ENCODE measurements at regions not wholly inside any gene's neighbourhood (a gene's known extent, or its start where the extent isn't known, plus 50 kb on each side); places are given as distances from the start of the nearest gene placed in this dataset.

DNA sequence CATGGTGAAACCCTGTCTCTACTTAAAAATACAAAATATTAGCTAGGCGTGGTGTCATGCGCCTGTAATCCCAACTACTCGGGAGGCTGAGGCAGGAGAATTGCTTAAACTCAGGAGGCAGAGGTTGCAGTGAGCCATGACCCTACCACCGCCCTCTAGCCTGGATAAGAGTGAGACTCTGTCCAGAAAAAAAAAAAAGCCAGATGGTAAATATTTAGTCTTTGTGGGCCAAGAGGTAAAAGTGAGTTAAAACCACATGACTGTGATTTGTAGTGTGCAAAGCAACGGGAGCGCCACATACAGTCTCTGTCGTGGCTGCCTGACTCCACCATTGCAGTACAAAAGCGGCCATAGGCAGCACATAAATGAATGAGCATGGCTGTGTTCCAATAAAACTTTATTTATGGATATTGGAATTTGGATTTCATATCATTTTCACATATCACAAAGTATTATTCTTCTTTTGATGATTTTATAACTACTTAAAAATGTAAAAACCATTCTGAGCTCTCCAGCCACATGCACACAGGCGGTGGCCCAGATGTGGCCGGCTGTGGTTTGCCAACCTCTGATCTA lies 51.8 kb upstream of the CASZ1 start:
- intact Hi-C loops (cut with micrococcal nuclease), result no loop called here
- Mint-ChIP-seq H3K9me3 (peaks cover 8% of the 10 kb centered on the region), H3K4me1 (ENCODE audit: low read depth) (no peaks in the 10 kb centered on the region), H3K27me3 (ENCODE audit: low read depth) (no peaks in the 10 kb centered on the region), H3K4me3 (no peak overlapping the region), H3K27ac (no peak overlapping the region), H3K36me3 (ENCODE audit: low read depth) (peaks cover 2% of the 10 kb centered on the region)
- CTCF ChIA-PET, result no interaction called here
- no peak for DNase-seq

DNA sequence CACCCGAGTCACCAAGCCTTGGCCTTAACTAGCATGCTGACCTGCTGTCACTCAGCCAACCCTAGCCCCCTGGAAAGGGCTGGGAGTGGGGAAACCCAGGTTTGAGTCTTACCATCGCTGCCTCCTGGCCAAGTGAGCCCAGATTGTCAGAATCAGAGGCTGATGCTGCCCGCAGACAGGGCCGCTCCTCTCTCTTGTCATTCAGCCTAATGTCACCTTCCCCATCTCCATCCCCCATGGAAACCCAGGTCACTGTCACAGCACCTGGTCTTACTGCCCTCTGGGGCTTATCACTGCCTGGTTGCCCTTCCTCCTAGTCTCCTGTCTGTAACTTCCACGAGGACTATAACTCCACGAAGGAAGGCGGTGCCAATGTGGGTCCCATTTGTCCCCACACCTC lies 53.6 kb upstream of the CASZ1 start:
- no peaks in the 10 kb centered on the region for H3K27me3 Mint-ChIP-seq (ENCODE audit: low read depth)
- H3K9me3 Mint-ChIP-seq, result no peaks in the 10 kb centered on the region
- no peaks in the 10 kb centered on the region for H3K4me1 Mint-ChIP-seq (ENCODE audit: low read depth)
- intact Hi-C loops (cut with micrococcal nuclease), result no loop called here
- no peak overlapping the region for H3K27ac Mint-ChIP-seq
- no peak for DNase-seq
- no peak overlapping the region for H3K4me3 Mint-ChIP-seq
- CTCF ChIA-PET, result no interaction called here
- H3K36me3 Mint-ChIP-seq (ENCODE audit: low read depth), result no peaks in the 10 kb centered on the region

DNA sequence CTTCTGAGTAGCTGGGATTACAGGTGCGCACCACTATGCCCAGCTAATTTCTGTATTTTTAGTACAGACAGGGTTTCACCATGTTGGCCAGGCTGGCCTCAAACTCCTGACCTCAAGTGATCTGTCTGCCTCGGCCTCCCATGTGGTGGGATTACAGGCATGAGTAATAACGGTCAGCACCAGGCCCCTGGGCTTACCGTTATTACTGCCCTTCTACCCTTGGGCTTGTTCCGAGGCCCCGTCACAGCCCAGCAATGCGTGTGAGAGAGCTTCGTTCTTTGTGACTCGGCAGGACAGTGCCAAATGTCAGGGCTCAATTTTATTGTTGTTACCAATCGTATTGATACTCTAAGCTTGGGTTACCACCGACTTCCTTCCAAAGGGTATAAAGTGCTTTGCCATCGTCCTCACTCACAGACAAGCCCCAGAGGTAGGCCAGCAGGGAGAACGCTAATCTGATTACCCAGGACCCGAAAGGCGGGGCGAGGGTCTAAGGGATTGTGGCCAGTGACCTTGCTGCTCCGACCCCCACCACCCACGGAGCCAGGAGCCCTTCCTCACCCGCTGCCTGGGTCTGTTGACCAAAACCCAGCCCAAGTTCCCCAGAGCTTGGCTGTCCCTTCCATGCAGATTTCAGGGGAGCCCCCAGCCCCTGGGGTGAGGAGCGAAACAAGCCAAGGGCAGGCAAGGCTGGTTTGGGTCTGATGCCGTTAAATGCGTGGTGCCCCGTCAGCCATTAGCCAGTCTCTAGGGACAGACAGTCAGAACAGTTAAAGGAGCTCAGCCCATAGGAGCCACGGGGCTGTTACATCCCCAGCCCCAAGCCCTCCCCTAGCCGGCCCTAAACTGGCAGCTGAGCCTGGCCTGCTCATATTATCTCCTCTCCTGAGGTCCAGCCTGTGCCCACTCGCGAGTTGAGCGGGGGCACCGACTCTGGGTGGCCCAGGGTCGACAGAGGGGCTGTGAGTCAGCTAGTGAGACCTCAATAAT lies 54.9 kb upstream of the CASZ1 start:
- no peak overlapping the region for H3K4me3 Mint-ChIP-seq
- CTCF ChIA-PET, result interaction anchor here (0.6 kb wide), 1 partner anchor 208 kb away, joined by 4 read pairs; no protein-coding TSS in a partner anchor
- H3K27ac Mint-ChIP-seq, result no peak overlapping the region
- no peak for DNase-seq
- no peaks in the 10 kb centered on the region for H3K27me3 Mint-ChIP-seq (ENCODE audit: low read depth)
- intact Hi-C loops (cut with micrococcal nuclease), result no loop called here
- H3K36me3 Mint-ChIP-seq (ENCODE audit: low read depth), result no peaks in the 10 kb centered on the region
- no peaks in the 10 kb centered on the region for H3K9me3 Mint-ChIP-seq
- no peaks in the 10 kb centered on the region for H3K4me1 Mint-ChIP-seq (ENCODE audit: low read depth)

DNA sequence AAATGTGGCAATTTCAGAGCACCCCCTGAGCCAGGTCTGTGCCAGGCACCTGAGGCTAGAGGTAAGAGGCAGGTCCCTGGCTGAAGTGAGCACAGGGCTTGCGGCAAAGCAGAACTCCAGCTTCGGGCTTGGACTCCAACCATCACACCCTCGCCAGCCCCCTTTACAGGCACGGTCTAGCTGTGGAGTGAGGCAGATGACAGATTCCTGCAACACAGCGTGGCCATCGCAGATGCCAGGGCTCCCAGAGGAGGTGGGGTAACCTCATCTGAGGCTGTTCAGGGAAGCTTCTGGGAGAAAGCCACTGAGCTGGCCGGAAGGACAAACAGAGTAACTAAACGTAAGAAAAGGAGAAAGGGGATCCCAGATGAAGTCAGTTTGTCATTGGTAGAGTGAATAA lies 55.6 kb upstream of the CASZ1 start:
- CTCF ChIA-PET, result no interaction called here

DNA sequence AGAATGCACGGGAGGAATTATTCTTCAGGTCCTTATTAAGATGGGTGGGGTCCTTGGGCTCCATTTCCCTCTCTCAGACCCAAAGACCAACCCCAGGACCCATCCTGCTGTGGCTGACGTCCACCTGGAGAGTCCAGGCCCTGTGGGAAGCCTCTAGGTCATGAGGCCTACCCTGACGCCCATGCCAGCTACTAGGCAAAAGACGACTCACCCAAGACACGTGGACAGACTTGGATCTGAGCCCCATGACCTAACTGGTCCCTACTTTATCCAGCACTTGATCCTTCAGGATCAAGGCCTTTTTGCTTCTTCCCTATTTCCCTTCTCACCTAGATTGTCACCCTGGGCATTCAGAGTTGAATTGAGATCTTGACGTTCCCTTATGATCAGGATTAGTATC lies 56.0 kb upstream of the CASZ1 start:
- H3K4me1 Mint-ChIP-seq (ENCODE audit: low read depth), result no peaks in the 10 kb centered on the region
- H3K9me3 Mint-ChIP-seq, result no peaks in the 10 kb centered on the region
- intact Hi-C loops (cut with micrococcal nuclease), result no loop called here
- DNase-seq, result no peak
- H3K27ac Mint-ChIP-seq, result no peak overlapping the region
- no peaks in the 10 kb centered on the region for H3K36me3 Mint-ChIP-seq (ENCODE audit: low read depth)
- CTCF ChIA-PET, result no interaction called here
- H3K4me3 Mint-ChIP-seq, result no peak overlapping the region
- no peaks in the 10 kb centered on the region for H3K27me3 Mint-ChIP-seq (ENCODE audit: low read depth)

More for the DNA sequence above, 55.6 kb upstream of the CASZ1 start:
- intact Hi-C loops (cut with micrococcal nuclease), result no loop called here
- Mint-ChIP-seq H3K4me3 (no peak overlapping the region), H3K36me3 (ENCODE audit: low read depth) (no peaks in the 10 kb centered on the region), H3K27me3 (ENCODE audit: low read depth) (no peaks in the 10 kb centered on the region), H3K4me1 (ENCODE audit: low read depth) (no peaks in the 10 kb centered on the region), H3K9me3 (no peaks in the 10 kb centered on the region), H3K27ac (no peak overlapping the region)
- DNase-seq, result no peak

- CTCF ChIA-PET, result no interaction called here
- Mint-ChIP-seq H3K9me3 (no peaks in the 10 kb centered on the region), H3K36me3 (ENCODE audit: low read depth) (no peaks in the 10 kb centered on the region), H3K4me1 (ENCODE audit: low read depth) (no peaks in the 10 kb centered on the region), H3K4me3 (no peak overlapping the region), H3K27me3 (ENCODE audit: low read depth) (no peaks in the 10 kb centered on the region), H3K27ac (no peak overlapping the region)
- no peak for DNase-seq
- intact Hi-C loops (cut with micrococcal nuclease), result no loop called here
Observed at GRCh38 chr1:10852998-10853520, 56.6 kb upstream of the CASZ1 start.

- CTCF ChIA-PET, result interaction anchor here (0.6 kb wide), 1 partner anchor 567 kb away, joined by 3 read pairs; no protein-coding TSS in a partner anchor
- intact Hi-C loops (cut with micrococcal nuclease), result no loop called here
- Mint-ChIP-seq H3K9me3 (no peaks in the 10 kb centered on the region), H3K36me3 (ENCODE audit: low read depth) (no peaks in the 10 kb centered on the region), H3K27ac (no peak overlapping the region), H3K4me1 (ENCODE audit: low read depth) (no peaks in the 10 kb centered on the region), H3K4me3 (no peak overlapping the region), H3K27me3 (ENCODE audit: low read depth) (no peaks in the 10 kb centered on the region)
- no peak for DNase-seq
Observed at GRCh38 chr1:10853701-10854100, 57.3 kb upstream of the CASZ1 start.

GRCh38 chr1:10854856-10855459 lies 58.5 kb upstream of the CASZ1 start:
- Mint-ChIP-seq H3K36me3 (ENCODE audit: low read depth) (no peaks in the 10 kb centered on the region), H3K4me1 (ENCODE audit: low read depth) (no peaks in the 10 kb centered on the region), H3K27me3 (ENCODE audit: low read depth) (no peaks in the 10 kb centered on the region), H3K4me3 (no peak overlapping the region), H3K9me3 (no peaks in the 10 kb centered on the region), H3K27ac (no peak overlapping the region)
- no peak for DNase-seq
- intact Hi-C loops (cut with micrococcal nuclease), result no loop called here
- CTCF ChIA-PET, result no interaction called here

DNA sequence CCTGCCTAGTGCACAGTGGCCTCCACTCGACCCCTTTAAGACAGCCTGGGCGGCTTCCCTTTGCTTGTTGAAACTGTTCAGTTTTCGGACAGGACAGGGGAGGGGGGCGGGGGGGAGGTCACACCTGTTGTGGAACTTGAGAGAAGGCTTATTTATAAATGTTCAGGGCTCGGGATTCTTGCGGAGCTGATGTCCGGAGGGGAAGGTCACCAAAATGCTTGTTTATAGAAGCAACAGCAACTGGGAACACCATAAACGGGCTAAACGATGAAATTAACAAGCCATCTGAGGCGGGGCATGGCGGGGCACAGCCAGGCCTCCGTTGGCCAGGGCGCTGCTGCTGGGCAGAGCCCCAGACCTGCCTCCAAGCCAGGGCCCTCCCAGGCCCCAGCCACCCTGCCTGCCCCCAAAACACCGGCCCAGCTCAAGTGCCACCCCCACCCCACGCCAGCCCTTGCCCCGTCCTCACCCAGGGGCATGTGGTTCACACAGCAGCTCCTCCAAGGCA lies 59.8 kb upstream of the CASZ1 start:
- no peaks in the 10 kb centered on the region for H3K4me1 Mint-ChIP-seq (ENCODE audit: low read depth)
- H3K9me3 Mint-ChIP-seq, result no peaks in the 10 kb centered on the region
- H3K36me3 Mint-ChIP-seq (ENCODE audit: low read depth), result no peaks in the 10 kb centered on the region
- no peak overlapping the region for H3K4me3 Mint-ChIP-seq
- DNase-seq, result no peak
- H3K27ac Mint-ChIP-seq, result no peak overlapping the region
- H3K27me3 Mint-ChIP-seq (ENCODE audit: low read depth), result peaks cover 2% of the 10 kb centered on the region
- intact Hi-C loops (cut with micrococcal nuclease), result no loop called here
- CTCF ChIA-PET, result no interaction called here

- no peak overlapping the region for H3K4me3 Mint-ChIP-seq
Observed at GRCh38 chr1:10856863-10857598, 60.6 kb upstream of the CASZ1 start.

GRCh38 chr1:10857687-10858086 lies 61.2 kb upstream of the CASZ1 start:
- no peaks in the 10 kb centered on the region for H3K9me3 Mint-ChIP-seq
- CTCF ChIA-PET, result no interaction called here
- no peaks in the 10 kb centered on the region for H3K4me1 Mint-ChIP-seq (ENCODE audit: low read depth)
- peaks cover 4% of the 10 kb centered on the region for H3K27me3 Mint-ChIP-seq (ENCODE audit: low read depth)
- intact Hi-C loops (cut with micrococcal nuclease), result no loop called here
- H3K36me3 Mint-ChIP-seq (ENCODE audit: low read depth), result no peaks in the 10 kb centered on the region
- H3K27ac Mint-ChIP-seq, result no peak overlapping the region
- no peak for DNase-seq
- H3K4me3 Mint-ChIP-seq, result no peak overlapping the region

More at GRCh38 chr1:10856863-10857598, 60.6 kb upstream of the CASZ1 start:
- no peak for DNase-seq
- H3K9me3 Mint-ChIP-seq, result no peaks in the 10 kb centered on the region
- H3K4me1 Mint-ChIP-seq (ENCODE audit: low read depth), result no peaks in the 10 kb centered on the region
- H3K36me3 Mint-ChIP-seq (ENCODE audit: low read depth), result no peaks in the 10 kb centered on the region
- CTCF ChIA-PET, result no interaction called here
- intact Hi-C loops (cut with micrococcal nuclease), result no loop called here
- H3K27me3 Mint-ChIP-seq (ENCODE audit: low read depth), result peaks cover 2% of the 10 kb centered on the region
- no peak overlapping the region for H3K27ac Mint-ChIP-seq

GRCh38 chr1:10860218-10860617 lies 63.8 kb upstream of the CASZ1 start:
- no peak overlapping the region for H3K4me3 Mint-ChIP-seq
- H3K27ac Mint-ChIP-seq, result no peak overlapping the region
- H3K27me3 Mint-ChIP-seq (ENCODE audit: low read depth), result peaks cover 26% of the 10 kb centered on the region
- H3K4me1 Mint-ChIP-seq (ENCODE audit: low read depth), result no peaks in the 10 kb centered on the region
- intact Hi-C loops (cut with micrococcal nuclease), result no loop called here
- CTCF ChIA-PET, result interaction anchor here (1.0 kb wide), 1 partner anchor 15 kb away, joined by 3 read pairs; no protein-coding TSS in a partner anchor
- no peaks in the 10 kb centered on the region for H3K36me3 Mint-ChIP-seq (ENCODE audit: low read depth)
- DNase-seq, result no peak
- no peaks in the 10 kb centered on the region for H3K9me3 Mint-ChIP-seq

Data from activated naive CD4-positive, alpha-beta T cell treated with anti-CD3 and anti-CD28 coated beads for 36 hours (primary cell).